ENCODE measurements at regions not wholly inside any gene's neighbourhood (a gene's known extent, or its start where the extent isn't known, plus 50 kb on each side); places are given as distances from the start of the nearest gene placed in this dataset.

DNA sequence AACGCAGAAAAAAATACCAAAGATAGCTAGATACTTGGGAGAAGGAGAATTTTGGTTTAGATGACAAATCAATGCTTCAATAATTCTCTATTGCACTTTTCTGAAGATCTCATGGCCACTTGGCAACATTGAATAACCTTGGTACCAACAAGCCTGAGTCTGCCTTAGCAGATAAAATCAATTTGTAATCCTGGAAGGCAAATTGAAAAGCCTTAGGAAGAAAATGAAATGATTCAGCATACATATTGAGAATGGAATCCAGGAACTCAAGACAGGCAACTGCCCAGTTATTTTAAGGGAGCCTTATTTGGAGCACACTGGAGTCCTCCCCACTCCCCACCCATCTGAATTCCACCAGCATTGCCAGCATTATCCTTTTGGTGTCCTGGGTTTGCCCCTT is 109.3 kb upstream of the SOX9 start:
- TF ChIP-seq CTCF (IDR thresholded peaks at IDR 0.05), result no peak
- TF ChIP-seq SIN3A (IDR thresholded peaks at IDR 0.05; ENCODE audit: borderline replicate concordance, insufficient read depth, low read depth, low read length), result no peak

Data from Panc1 (cell line).